Activated T-helper 1 cell treated with anti-CD3 and anti-CD28 coated beads, Interleukin-12 subunit alpha, Interleukin-12 subunit beta, Interleukin-2, Interleukin-4 antibody, amounts not matched to agents 30 ng/mL and 10 ng/mL and 1 ng/mL, durations not matched to agents 14 hours and 24 hours and 36 hours (primary cell): ENCODE measurements at regions not wholly inside any gene's neighbourhood (a gene's known extent, or its start where the extent isn't known, plus 50 kb on each side); places are given as distances from the start of the nearest gene placed in this dataset.
"Not testable (repeated sequence)": the region's sequence is repeated elsewhere in the genome, so short reads cannot be mapped to it uniquely, and the experiment has no call there.

Experiments
- DNase-seq: peaks from one replicate; pipeline ENCODE4 v3.0.0; 2021; ENCODE audit warnings: low spot score
- H3K27ac Mint-ChIP-seq: one replicate; pipeline ENCODE4 v1.8.0; 2021; ENCODE audit warnings: mild to moderate bottlenecking, mixed read lengths
- H3K27me3 Mint-ChIP-seq: one replicate; pipeline ENCODE4 v1.8.0; 2022; ENCODE audit warnings: mild to moderate bottlenecking, moderate library complexity, mixed read lengths; ENCODE audit not compliant: insufficient read depth
- H3K36me3 Mint-ChIP-seq: one replicate; pipeline ENCODE4 v1.8.0; 2021; ENCODE audit warnings: low read depth, mixed read lengths
- H3K4me1 Mint-ChIP-seq: one replicate; pipeline ENCODE4 v1.8.0; 2021; ENCODE audit warnings: low read depth, mixed read lengths
- H3K4me3 Mint-ChIP-seq: one replicate; pipeline ENCODE4 v1.8.0; 2021; ENCODE audit warnings: mild to moderate bottlenecking, moderate library complexity, mixed read lengths
- H3K9me3 Mint-ChIP-seq: one replicate; pipeline ENCODE4 v1.8.0; 2021; ENCODE audit warnings: mixed read lengths
- intact Hi-C: fragments of 100-400 bp; cut with micrococcal nuclease; formaldehyde crosslinking; loops from one replicate; pipeline ENCODE4 v1.15.1; 2024

DNA sequence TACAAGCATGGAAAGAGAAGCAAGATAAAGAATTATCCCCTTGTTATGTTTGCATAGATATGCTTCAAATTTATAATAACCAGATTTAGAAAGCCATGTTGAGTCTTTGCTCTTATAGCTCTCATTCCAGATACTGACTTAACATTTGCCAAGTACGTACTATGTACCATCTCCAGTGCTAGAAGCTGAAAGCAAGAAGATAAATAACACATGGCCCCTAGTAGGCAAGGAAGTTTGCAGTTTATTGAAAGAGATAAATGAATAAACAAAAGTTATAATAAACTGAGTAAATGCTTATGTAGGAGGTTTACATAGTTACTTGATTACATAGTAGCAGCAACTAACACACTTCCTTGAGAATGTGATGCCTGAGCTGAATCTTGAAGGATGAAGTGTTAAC lies 628.4 kb downstream of the HINT1 start:
- intact Hi-C loops: no loop called here
- no peak overlapping the region for H3K27ac Mint-ChIP-seq
- no peak overlapping the region for H3K4me3 Mint-ChIP-seq
- no peaks in the 10 kb centered on the region for H3K36me3 Mint-ChIP-seq
- H3K9me3 Mint-ChIP-seq: no peaks in the 10 kb centered on the region
- H3K27me3 Mint-ChIP-seq: no peaks in the 10 kb centered on the region
- DNase-seq: no peak
- H3K4me1 Mint-ChIP-seq: no peaks in the 10 kb centered on the region

DNA sequence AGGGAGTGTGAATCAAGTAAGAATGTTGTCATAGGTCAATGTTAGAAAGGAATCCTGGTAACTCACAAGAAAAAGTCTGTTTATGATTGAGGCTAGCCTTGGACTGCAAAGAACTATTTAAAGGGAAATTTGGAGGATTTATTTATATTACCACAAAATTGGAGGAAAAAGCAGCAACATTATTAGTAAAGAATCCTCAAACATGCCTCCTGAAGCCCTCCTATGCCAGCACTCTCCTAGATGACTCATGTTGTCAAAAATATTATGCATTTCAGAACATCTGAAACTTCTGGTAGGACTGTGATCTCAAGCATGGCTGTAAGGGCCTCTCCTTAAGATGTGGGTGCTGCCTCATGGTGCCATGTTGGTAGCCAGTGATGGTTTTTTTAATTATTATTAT lies 628.5 kb downstream of the CHSY3 start:
- no peak for DNase-seq
- intact Hi-C loops: no loop called here
- H3K27me3 Mint-ChIP-seq: no peaks in the 10 kb centered on the region
- H3K9me3 Mint-ChIP-seq: no peaks in the 10 kb centered on the region
- no peaks in the 10 kb centered on the region for H3K36me3 Mint-ChIP-seq
- H3K4me3 Mint-ChIP-seq: no peak overlapping the region
- H3K27ac Mint-ChIP-seq: no peak overlapping the region
- H3K4me1 Mint-ChIP-seq: no peaks in the 10 kb centered on the region

DNA sequence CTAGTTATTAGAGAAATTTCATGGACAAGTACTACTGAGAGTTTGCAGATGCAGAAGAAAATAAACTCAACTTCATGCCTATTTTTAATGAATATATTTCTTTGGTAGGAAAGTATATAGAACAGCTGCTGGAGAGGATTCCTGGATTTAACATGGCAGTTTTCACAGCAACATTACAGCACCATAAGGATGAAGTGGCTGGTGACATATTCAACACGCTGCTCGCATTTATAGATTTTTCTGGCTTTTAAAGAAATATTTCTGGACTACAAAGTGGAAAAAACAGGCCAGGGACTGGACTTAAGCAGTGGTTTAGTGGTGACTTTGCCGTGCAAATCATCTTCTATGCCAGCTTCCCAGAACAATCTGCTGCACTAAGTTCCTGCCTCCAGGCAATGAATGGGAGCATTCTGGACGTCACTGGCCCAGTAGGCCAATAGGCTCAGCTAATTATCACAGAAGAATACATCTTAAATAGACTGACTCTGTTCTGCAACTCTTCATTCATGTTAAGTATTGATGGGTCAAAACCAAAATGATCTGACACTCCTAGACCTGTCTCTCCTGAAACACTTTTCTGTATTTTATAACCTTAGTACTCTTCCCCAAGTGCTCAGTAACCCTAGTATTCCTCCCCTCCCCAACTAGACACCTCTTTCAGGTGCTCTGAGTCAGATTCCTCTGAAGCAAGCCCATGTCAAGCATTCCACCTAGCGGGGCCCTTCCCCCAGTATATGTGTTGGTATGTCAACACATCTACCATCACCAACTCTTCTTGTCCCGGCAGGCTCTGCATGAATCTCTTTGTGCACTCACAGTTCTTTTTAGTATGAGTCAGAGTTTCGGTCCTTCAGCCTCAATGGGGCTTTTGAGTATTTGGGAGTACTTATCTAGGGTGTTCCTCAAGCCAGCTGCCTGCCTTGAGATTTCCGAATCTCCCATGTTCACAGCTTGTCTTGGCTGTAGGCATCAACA lies 625.5 kb downstream of the CHSY3 start:
- H3K27ac Mint-ChIP-seq: no peak overlapping the region
- intact Hi-C loops: no loop called here
- H3K27me3 Mint-ChIP-seq: no peaks in the 10 kb centered on the region
- no peaks in the 10 kb centered on the region for H3K9me3 Mint-ChIP-seq
- DNase-seq: no peak
- H3K36me3 Mint-ChIP-seq: no peaks in the 10 kb centered on the region
- H3K4me3 Mint-ChIP-seq: no peak overlapping the region
- H3K4me1 Mint-ChIP-seq: no peaks in the 10 kb centered on the region

DNA sequence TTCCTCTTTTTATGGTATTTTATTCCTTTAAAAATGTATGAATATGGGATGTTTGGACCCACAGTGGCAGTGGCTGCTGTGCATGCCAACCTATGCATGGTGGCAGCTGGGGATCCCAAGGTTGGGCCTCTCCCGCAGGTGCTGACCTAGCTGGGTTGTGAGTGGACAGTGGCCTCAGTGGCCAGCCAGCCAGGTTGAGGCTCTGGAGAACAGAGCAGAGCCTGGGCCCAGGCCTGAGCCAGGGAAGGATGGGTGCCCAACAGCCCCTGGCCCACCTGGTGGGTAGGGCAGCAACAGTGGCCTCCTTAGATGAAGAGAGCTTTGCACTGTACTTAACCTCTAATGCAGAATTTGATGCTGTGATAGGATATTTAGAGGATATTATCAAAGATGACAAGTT lies 624.8 kb downstream of the CHSY3 start:
- Mint-ChIP-seq H3K4me3 (no peak overlapping the region), H3K4me1 (no peaks in the 10 kb centered on the region), H3K36me3 (no peaks in the 10 kb centered on the region), H3K27ac (no peak overlapping the region), H3K27me3 (no peaks in the 10 kb centered on the region), H3K9me3 (no peaks in the 10 kb centered on the region)
- DNase-seq: no peak
- intact Hi-C loops: no loop called here

DNA sequence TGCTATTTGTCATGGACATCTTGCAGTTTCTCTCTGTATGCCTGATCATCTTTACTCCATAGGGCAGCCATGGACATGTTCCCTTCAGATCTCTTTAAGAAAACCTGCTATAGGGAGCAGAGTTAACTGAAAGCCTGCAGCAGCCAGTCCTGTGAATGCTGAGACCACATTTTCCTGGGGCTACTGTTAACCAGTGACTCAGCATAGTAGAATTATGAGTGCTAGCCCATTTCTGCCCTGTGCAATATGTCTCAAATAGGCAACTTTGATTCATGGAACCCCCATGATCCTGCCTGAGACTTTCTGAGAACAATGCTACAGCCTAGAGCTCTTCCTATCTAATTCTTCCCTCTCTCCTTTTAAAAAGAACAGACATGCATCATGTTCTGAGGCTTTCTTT lies 624.2 kb downstream of the CHSY3 start:
- no peak overlapping the region for H3K27ac Mint-ChIP-seq
- H3K4me1 Mint-ChIP-seq: no peaks in the 10 kb centered on the region
- H3K4me3 Mint-ChIP-seq: no peak overlapping the region

DNA sequence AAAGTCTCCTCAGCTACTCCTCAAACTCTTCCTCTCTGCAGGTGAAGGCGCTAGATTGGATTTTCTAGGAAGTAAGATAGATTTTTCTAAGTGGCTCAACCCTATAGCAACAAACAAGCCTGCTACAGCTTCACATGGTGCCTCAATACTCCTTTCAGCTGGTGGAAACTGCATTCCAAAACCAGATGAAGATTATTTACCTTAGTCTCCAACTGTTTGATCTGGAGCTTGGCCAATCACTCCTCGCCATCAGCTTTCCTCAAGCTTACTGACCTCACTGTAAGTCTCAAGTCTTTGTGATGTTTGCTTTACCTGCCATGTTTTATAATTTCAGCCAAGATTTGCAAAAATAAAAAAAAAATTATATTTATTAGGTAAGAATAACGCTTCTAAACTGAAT lies 622.4 kb downstream of the CHSY3 start:
- no peaks in the 10 kb centered on the region for H3K9me3 Mint-ChIP-seq
- no peak overlapping the region for H3K27ac Mint-ChIP-seq
- H3K36me3 Mint-ChIP-seq: no peaks in the 10 kb centered on the region
- H3K4me3 Mint-ChIP-seq: no peak overlapping the region
- H3K4me1 Mint-ChIP-seq: no peaks in the 10 kb centered on the region
- no peak for DNase-seq
- intact Hi-C loops: no loop called here
- no peaks in the 10 kb centered on the region for H3K27me3 Mint-ChIP-seq

More for the DNA sequence above, 624.2 kb downstream of the CHSY3 start:
- no peaks in the 10 kb centered on the region for H3K9me3 Mint-ChIP-seq
- H3K27me3 Mint-ChIP-seq: no peaks in the 10 kb centered on the region
- no peak for DNase-seq
- H3K36me3 Mint-ChIP-seq: no peaks in the 10 kb centered on the region
- intact Hi-C loops: no loop called here

DNA sequence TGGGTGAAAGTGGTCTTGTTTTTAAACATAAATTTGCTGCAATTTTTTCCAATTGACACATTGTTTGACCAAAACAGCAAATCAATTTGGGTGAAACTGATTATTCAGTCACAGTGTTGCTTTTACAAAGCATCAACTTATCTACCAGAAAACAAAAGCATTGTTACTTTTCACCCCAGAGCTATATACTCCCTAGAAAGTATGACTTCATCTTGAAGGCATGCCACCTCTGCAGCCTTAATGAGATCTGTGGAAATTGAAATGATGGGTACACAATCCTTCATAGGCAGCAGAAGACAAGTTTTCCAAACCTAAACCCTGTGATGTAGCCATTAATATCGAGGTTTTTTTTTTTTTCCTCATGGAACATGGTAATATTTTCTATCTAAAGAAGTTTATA lies 615.9 kb downstream of the CHSY3 start:
- intact Hi-C loops: no loop called here
- peaks cover 9% of the 10 kb centered on the region for H3K9me3 Mint-ChIP-seq

DNA sequence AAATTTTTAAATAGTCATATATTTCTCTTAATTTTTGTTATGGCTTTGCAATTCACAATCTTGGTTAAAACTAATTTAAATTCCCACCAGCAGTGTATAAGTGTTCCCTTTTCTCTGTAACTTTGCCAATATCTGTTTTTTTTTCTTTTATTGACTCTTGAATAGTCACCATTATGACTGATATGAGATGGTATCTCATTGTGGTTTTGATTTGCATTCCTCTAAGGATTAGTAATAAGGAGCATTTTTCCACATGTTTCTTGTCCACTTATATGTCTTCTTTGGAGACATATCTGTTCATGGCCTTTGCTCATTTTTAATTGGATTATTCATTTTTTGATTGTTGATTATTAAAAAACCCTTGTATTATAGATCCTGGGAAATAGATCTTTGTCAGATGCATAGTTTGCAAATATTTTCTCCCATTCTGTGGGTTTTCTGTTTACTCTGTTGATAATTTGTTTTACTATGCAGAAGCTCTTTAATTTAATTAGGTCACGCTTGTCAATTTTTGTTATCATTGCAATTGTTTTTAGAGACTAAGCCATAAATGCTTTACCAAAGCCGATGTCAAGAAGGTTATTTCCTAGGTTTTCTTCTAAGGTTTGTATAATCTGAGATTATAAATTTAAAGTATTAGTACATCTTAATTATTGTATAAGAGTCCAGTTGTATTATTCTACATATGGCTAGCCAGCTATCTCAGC lies 610.9 kb downstream of the CHSY3 start:
- Mint-ChIP-seq H3K4me3 (no peak overlapping the region), H3K36me3 (no peaks in the 10 kb centered on the region), H3K27me3 (no peaks in the 10 kb centered on the region), H3K27ac (no peak overlapping the region), H3K4me1 (no peaks in the 10 kb centered on the region), H3K9me3 (peaks cover 9% of the 10 kb centered on the region)
- intact Hi-C loops: no loop called here
- DNase-seq: no peak

More for the DNA sequence above, 615.9 kb downstream of the CHSY3 start:
- Mint-ChIP-seq H3K27ac (no peak overlapping the region), H3K36me3 (no peaks in the 10 kb centered on the region), H3K4me1 (no peaks in the 10 kb centered on the region), H3K27me3 (no peaks in the 10 kb centered on the region), H3K4me3 (no peak overlapping the region)
- DNase-seq: no peak

DNA sequence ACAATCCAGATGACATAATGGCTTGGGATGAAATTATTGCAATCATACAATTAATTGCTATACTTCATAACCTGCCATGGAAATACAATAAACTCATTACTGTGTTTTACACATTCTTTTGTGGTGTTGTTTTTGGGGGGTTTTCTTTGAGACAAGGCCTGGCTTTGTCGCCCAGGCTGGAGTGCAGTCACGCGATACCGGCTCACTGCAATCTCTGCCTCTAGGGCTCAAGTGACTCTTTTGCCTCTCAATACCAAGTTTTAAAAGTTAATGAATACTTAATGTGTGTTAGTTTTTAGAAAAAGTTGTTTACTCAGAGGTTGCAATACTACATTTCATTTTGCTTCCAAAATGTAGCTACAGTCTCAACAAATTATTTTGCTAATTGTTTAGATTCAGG lies 598.4 kb downstream of the CHSY3 start:
- Mint-ChIP-seq H3K36me3 (no peaks in the 10 kb centered on the region), H3K27me3 (no peaks in the 10 kb centered on the region), H3K4me3 (no peak overlapping the region), H3K4me1 (no peaks in the 10 kb centered on the region), H3K27ac (no peak overlapping the region), H3K9me3 (no peaks in the 10 kb centered on the region)
- intact Hi-C loops: no loop called here
- DNase-seq: no peak

DNA sequence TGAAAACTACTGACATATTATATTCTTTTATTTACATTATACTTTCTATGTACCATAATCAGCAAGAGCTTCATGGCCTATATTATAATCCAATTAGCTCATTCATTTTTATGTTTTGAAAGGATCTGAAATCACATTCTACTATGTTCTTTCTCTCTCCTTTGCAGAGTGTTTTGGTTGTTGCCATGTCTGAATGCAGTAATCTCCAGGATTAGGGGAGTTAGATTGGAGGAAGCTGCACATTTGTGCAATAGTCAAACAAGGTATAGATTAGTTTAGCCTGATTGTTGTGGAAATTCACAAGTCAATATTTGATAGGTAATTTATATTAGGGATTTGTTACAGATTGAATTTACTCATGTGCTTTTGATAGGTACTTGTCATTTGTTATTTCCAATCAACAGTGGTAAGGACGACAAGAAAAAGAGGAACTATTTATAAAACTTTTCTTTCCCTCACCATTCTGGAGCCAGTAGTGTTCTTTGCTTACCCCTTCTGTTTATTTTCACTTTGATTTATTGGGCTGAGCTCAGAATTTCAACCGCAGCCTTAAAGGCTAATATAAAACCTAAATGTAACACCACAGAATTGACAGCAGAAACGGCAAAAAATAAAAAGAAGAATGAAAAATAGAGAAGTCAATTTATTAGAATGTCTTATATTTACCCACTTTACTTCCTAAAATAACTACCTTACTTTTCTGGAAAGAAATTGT lies 597.0 kb downstream of the CHSY3 start:
- Mint-ChIP-seq H3K4me1 (no peaks in the 10 kb centered on the region), H3K9me3 (no peaks in the 10 kb centered on the region), H3K27ac (no peak overlapping the region), H3K36me3 (no peaks in the 10 kb centered on the region), H3K4me3 (no peak overlapping the region), H3K27me3 (no peaks in the 10 kb centered on the region)
- intact Hi-C loops: no loop called here
- DNase-seq: no peak

DNA sequence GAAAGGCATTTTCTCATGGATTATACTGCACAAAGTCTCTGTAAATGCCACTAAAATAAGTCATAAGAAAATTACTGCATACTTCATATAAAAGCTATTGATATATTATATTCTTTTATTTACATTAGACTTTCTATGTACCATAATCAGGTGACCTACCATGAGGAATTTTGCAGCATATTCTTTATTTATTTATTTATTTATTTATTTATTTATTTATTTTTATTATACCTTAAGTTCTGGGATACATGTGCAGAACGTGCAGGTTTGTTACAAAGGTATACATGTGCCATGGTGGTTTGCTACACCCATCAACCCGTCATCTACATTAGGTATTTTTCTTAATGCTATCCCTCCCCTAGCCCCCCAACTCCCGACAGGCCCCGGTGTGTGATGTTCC lies 596.2 kb downstream of the CHSY3 start:
- H3K36me3 Mint-ChIP-seq, H3K27ac Mint-ChIP-seq, intact Hi-C loops, H3K9me3 Mint-ChIP-seq, H3K27me3 Mint-ChIP-seq, H3K4me3 Mint-ChIP-seq, H3K4me1 Mint-ChIP-seq, DNase-seq: not testable (repeated sequence)

DNA sequence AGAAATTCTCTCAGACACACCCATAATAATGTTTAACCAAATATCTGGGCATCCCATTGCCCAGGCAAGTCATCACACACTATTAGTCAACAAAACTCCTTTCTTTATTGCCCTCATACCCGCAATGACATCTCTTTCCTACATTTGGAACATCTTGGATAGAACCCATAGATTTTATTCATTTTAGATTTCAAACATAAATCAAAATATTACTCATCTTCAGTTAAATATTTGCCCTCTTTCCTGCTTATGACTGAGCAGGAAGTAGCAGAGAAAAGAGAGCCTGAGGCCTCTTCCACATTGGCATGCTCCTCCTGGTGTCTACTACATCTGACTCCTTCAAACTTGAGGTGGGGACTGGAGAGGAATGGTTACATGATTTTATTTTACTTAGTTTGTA lies 592.0 kb downstream of the CHSY3 start:
- intact Hi-C loops: no loop called here
- no peak overlapping the region for H3K27ac Mint-ChIP-seq
- no peak overlapping the region for H3K4me3 Mint-ChIP-seq
- H3K36me3 Mint-ChIP-seq: no peaks in the 10 kb centered on the region
- DNase-seq: no peak
- no peaks in the 10 kb centered on the region for H3K27me3 Mint-ChIP-seq
- no peaks in the 10 kb centered on the region for H3K4me1 Mint-ChIP-seq
- H3K9me3 Mint-ChIP-seq: no peaks in the 10 kb centered on the region

DNA sequence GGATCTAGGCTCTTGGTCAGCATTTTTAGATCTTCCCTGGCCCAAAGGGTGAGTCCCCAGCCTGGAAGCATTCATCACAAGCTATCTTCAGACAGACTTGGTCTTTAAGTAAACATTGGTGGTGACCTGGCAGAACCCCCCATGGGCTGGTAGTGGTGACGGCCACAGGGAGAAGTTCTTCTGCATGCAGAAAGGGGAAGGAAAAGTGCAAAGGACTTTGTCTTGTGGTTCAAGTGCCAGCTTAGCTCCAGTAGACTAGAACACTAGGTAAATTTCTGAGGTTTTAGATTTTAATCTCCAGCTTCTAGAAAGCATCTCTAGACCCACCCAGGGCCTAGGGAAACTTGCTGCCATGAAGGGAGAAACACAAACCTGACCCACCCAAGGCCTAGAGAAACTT lies 584.0 kb downstream of the CHSY3 start:
- H3K27me3 Mint-ChIP-seq: no peaks in the 10 kb centered on the region
- no peak for DNase-seq
- intact Hi-C loops: no loop called here
- no peaks in the 10 kb centered on the region for H3K9me3 Mint-ChIP-seq
- H3K4me1 Mint-ChIP-seq: no peaks in the 10 kb centered on the region
- no peaks in the 10 kb centered on the region for H3K36me3 Mint-ChIP-seq
- H3K4me3 Mint-ChIP-seq: no peak overlapping the region
- H3K27ac Mint-ChIP-seq: no peak overlapping the region
